ENCODE measurements at regions not wholly inside any gene's neighbourhood (a gene's known extent, or its start where the extent isn't known, plus 50 kb on each side); places are given as distances from the start of the nearest gene placed in this dataset.

- TF ChIP-seq CTCF (IDR thresholded peaks at IDR 0.05) (no peak), POLR2A (IDR thresholded peaks at IDR 0.05) (peak in 1 of 4 donors; percentile 29), EP300 (IDR thresholded peaks at IDR 0.05) (peak in 2 of 4 donors; percentile 48 to 58)
Observed at GRCh38 chr6:11437824-11438459, 99.6 kb upstream of the TMEM170B start.

Data from upper lobe of left lung (tissue), 4 donors.